ENCODE measurements at regions not wholly inside any gene's neighbourhood (a gene's known extent, or its start where the extent isn't known, plus 50 kb on each side); places are given as distances from the start of the nearest gene placed in this dataset.

GRCh38 chr2:183803596-183803995 is 679.4 kb downstream of the NUP35 start:
- no peaks in the 10 kb centered on the region for H3K9me2 ChIP-seq (ENCODE audit: insufficient read depth, low read length)
- H4K20me1 ChIP-seq (ENCODE audit: insufficient read depth), result no peaks in the 10 kb centered on the region
- no peaks in the 10 kb centered on the region for H3K79me2 ChIP-seq (replicated peaks; ENCODE audit: insufficient read depth, low read length)
- no peak overlapping the region for H3K27ac ChIP-seq (ENCODE audit: low read length)
- H3K9ac ChIP-seq (ENCODE audit: low read length), result no peak overlapping the region
- no peaks in the 10 kb centered on the region for H3K36me3 ChIP-seq (ENCODE audit: insufficient read depth, low read length)
- TF ChIP-seq SMC3 (conservative IDR thresholded peaks at IDR 0.05; ENCODE audit: poor library complexity) (no peak), REST (IDR thresholded peaks at IDR 0.05; ENCODE audit: borderline replicate concordance) (no peak)
- H3K9me3 ChIP-seq (ENCODE audit: low read length), result no peaks in the 10 kb centered on the region
- no peaks in the 10 kb centered on the region for H3F3A ChIP-seq (ENCODE audit: insufficient read depth, low read length, poor library complexity, severe bottlenecking)
- no peaks in the 10 kb centered on the region for H3K27me3 ChIP-seq (ENCODE audit: insufficient read depth, low read depth, low read length)
- no peak overlapping the region for H3K4me2 ChIP-seq (ENCODE audit: low read length)
- H2AFZ ChIP-seq (ENCODE audit: low read depth, low read length), result no peak overlapping the region
- H3K4me3 ChIP-seq (ENCODE audit: low read length), result no peak overlapping the region

- Histone ChIP-seq H3K4me2 (ENCODE audit: low read length) (no peak overlapping the region), H3K4me3 (ENCODE audit: low read length) (no peak overlapping the region), H3K9me2 (ENCODE audit: insufficient read depth, low read length) (no peaks in the 10 kb centered on the region), H2AFZ (ENCODE audit: low read depth, low read length) (no peak overlapping the region), H3K27me3 (ENCODE audit: insufficient read depth, low read depth, low read length) (no peaks in the 10 kb centered on the region), H3F3A (ENCODE audit: insufficient read depth, low read length, poor library complexity, severe bottlenecking) (no peaks in the 10 kb centered on the region), H4K20me1 (ENCODE audit: insufficient read depth) (no peaks in the 10 kb centered on the region), H3K9me3 (ENCODE audit: low read length) (no peaks in the 10 kb centered on the region), H3K79me2 (replicated peaks; ENCODE audit: insufficient read depth, low read length) (no peaks in the 10 kb centered on the region), H3K36me3 (ENCODE audit: insufficient read depth, low read length) (no peaks in the 10 kb centered on the region), H3K27ac (ENCODE audit: low read length) (no peak overlapping the region), H3K9ac (ENCODE audit: low read length) (no peak overlapping the region)
- TF ChIP-seq MXI1 (conservative IDR thresholded peaks at IDR 0.05; ENCODE audit: poor library complexity, severe bottlenecking), result no peak
- TF ChIP-seq SMC3 (conservative IDR thresholded peaks at IDR 0.05; ENCODE audit: poor library complexity), result no peak
- TF ChIP-seq POLR2AphosphoS5 (IDR thresholded peaks at IDR 0.05), result no peak
- TF ChIP-seq RAD21 (conservative IDR thresholded peaks at IDR 0.05), result no peak
- TF ChIP-seq TAF1 (IDR thresholded peaks at IDR 0.05; ENCODE audit: low read depth), result no peak
- TF ChIP-seq EP300 (conservative IDR thresholded peaks at IDR 0.05; ENCODE audit: poor library complexity, severe bottlenecking), result no peak
- no peak for TF ChIP-seq REST (IDR thresholded peaks at IDR 0.05; ENCODE audit: borderline replicate concordance)
- TF ChIP-seq EZH2 (IDR thresholded peaks at IDR 0.05; ENCODE audit: borderline replicate concordance, insufficient read depth, low read length, poor library complexity, severe bottlenecking), result no peak
- no peak for TF ChIP-seq CTCF (IDR thresholded peaks at IDR 0.05; ENCODE audit: poor library complexity, severe bottlenecking)
Observed at GRCh38 chr2:183807870-183808269, 683.6 kb downstream of the NUP35 start.
